Activated CD8-positive, alpha-beta T cell treated with anti-CD3 and anti-CD28 coated beads, Interleukin-2, amount 10 ng/mL, durations not matched to agents 7 days and 5 days (primary cell): ENCODE measurements at regions not wholly inside any gene's neighbourhood (a gene's known extent, or its start where the extent isn't known, plus 50 kb on each side); places are given as distances from the start of the nearest gene placed in this dataset.
"Not testable (repeated sequence)": the region's sequence is repeated elsewhere in the genome, so short reads cannot be mapped to it uniquely, and the experiment has no call there.

ENCODE experiments used
- ATAC-seq: fragments of 150-1000 bp; cut with Tn5 transposase; one replicate; pipeline ENCODE4 v1.10.0; 2021; ENCODE audit warnings: moderate library complexity
- CTCF ChIA-PET: fragments of 350-600 bp; sonication (Branson Sonifier 250); formaldehyde crosslinking; loops from one replicate; lab custom pipeline; 2021; ENCODE audit warnings: antibody characterized with exemption; lab: Charles Lee
- POLR2A ChIA-PET: fragments of 350-600 bp; sonication (Branson Sonifier 250); formaldehyde crosslinking; loops from one replicate; lab custom pipeline; 2021; ENCODE audit warnings: antibody characterized with exemption; lab: Charles Lee
- DNase-seq: peaks from one replicate; pipeline ENCODE4 v3.0.0-alpha.2; 2020
- H3K27ac Mint-ChIP-seq: one replicate; pipeline ENCODE4 v1.8.0; 2021; ENCODE audit warnings: mild to moderate bottlenecking, mixed read lengths
- H3K27me3 Mint-ChIP-seq: one replicate; pipeline ENCODE4 v1.8.0; 2021; ENCODE audit warnings: low read depth, mixed read lengths
- H3K36me3 Mint-ChIP-seq: one replicate; pipeline ENCODE4 v1.8.0; 2021; ENCODE audit warnings: low read depth, mixed read lengths
- H3K4me1 Mint-ChIP-seq: one replicate; pipeline ENCODE4 v1.8.0; 2021; ENCODE audit warnings: low read depth, mixed read lengths
- H3K4me3 Mint-ChIP-seq: one replicate; pipeline ENCODE4 v1.8.0; 2021; ENCODE audit warnings: mild to moderate bottlenecking, mixed read lengths
- H3K9me3 Mint-ChIP-seq: one replicate; pipeline ENCODE4 v1.8.0; 2022; ENCODE audit warnings: mixed read lengths; ENCODE audit not compliant: insufficient read depth

DNA sequence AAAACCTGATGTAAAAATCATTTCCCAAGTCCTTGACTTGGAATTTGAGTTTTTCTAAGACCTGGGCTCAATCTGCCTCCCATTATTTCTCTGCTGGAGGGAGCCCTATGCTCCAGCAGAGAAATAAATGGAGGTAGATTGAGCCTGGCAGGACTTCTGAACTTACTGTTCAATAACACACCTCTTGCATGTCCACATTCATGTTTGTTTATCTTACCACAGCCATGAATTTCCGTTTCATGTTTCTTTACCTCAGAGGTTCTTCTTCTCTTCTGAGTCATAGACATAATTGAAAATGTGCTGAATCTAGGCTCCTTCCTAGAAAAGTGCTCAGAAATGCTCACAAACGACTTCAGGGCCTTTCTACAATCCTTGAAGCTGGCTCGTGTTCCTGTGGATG, 170.8 kb downstream of the PMAIP1 start:
- no peaks in the 10 kb centered on the region for H3K36me3 Mint-ChIP-seq
- no peaks in the 10 kb centered on the region for H3K4me1 Mint-ChIP-seq
- ChIA-PET POLR2A (no interaction called here), CTCF (no interaction called here)
- DNase-seq (no peak), ATAC-seq (no peak)
- no peaks in the 10 kb centered on the region for H3K9me3 Mint-ChIP-seq
- no peak overlapping the region for H3K4me3 Mint-ChIP-seq
- H3K27ac Mint-ChIP-seq = no peak overlapping the region
- H3K27me3 Mint-ChIP-seq = no peaks in the 10 kb centered on the region

DNA sequence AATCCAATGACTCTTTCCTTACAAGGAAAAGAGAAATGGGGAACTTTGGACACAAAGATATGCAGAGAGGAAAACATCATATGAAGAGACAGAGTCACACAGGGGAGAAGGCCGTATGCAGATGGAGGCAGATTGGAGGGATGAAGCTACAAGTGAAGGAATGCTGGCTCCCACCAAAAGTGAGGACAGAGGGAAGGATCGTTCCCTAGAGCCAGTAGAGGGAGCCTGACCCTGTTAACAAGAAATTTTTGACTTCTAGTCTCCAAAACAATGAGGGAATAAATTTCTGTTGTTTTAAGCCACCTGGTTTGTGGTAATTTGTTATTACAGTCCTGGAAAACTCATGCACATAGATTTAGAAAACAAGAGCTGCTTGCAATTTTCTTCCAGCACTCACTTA, 169.3 kb downstream of the PMAIP1 start:
- ChIA-PET CTCF (no interaction called here), POLR2A (interaction anchor here (0.7 kb wide), 1 partner anchor 19 kb away, joined by 4 read pairs; no protein-coding TSS in a partner anchor)
- ATAC-seq (no peak), DNase-seq (no peak)
- Mint-ChIP-seq H3K27ac (no peak overlapping the region), H3K27me3 (no peaks in the 10 kb centered on the region), H3K4me1 (no peaks in the 10 kb centered on the region), H3K9me3 (no peaks in the 10 kb centered on the region), H3K36me3 (no peaks in the 10 kb centered on the region), H3K4me3 (no peak overlapping the region)

DNA sequence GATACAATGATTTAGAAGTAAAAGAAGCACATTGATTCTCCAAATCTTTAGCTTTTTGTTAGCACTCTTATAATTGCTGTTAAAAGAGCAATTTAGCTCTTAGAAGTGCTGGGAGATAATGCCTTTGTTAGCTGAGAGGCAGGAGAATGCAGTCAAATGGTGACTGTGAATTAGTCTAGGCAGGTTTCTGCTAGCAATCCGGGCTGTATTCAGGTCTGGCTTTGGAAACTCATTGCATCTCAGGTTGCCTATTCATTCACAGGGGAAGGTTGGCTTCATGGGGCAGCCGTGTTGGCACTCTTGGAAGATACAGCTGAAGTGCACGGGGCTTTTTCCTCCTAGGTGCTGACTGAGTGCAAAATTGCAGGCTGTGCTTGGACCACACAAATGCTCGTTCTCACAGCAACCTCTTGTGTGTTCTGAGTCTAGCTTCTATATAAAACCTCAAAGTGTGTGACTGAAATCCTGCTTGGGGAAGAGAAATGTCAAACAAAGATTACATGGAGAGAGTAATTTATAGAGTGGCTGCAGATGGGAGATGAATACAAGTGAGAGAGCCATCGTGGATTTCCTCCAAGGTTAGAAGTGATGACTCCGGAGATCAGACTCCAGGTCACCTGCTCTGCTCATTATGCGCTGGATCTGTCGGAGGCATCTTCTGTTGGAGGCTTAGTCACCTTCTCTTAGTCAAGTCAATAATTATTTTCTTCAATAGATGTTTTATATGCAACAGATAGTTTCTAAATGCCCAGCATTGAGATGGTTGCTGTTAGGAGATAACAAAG, 167.8 kb downstream of the PMAIP1 start:
- Mint-ChIP-seq H3K9me3 (no peaks in the 10 kb centered on the region), H3K27ac (no peak overlapping the region), H3K27me3 (no peaks in the 10 kb centered on the region), H3K36me3 (no peaks in the 10 kb centered on the region), H3K4me1 (no peaks in the 10 kb centered on the region), H3K4me3 (no peak overlapping the region)
- no peak for DNase-seq
- CTCF ChIA-PET = no interaction called here
- POLR2A ChIA-PET = interaction anchor here (0.6 kb wide), 2 partner anchors 229 to 713 kb away, joined by 3 read pairs; no protein-coding TSS in a partner anchor
- ATAC-seq = no peak

DNA sequence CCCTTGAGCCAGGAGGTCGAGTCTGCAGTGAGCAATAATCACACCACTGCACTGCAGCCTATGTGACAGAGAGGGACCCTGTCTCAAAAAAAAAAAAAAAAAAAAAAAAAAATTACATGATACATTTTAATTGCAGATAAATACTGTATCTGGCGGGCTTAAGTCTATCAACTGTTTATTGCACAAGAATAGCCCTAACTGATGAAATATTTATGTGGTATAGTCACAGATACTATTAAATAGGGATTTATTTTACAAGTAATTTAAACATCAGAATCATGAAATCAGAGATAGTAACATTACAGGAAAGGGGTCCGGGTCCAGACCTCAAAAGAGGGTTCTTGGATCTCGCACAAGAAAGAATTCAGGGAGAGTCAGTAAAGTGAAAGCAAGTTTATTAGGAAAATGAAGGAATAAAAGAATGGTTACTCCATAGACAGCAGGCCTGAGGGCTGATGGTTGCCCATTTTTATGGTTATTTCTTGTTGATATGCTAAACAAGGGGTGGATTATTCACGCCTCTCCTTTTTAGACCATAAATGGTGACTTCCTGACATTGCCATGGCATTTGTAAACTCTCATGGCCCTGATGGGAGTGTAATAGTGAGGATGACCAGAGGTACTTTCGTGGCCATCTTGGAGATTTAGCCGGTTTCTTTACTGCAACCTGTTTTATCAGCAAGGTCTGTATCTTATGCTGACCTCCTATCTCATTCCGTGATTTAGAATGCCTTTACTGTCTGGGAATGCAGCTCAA, 166.6 kb downstream of the PMAIP1 start:
- Mint-ChIP-seq H3K4me3 (no peak overlapping the region), H3K36me3 (no peaks in the 10 kb centered on the region), H3K27me3 (no peaks in the 10 kb centered on the region), H3K9me3 (no peaks in the 10 kb centered on the region), H3K27ac (no peak overlapping the region), H3K4me1 (no peaks in the 10 kb centered on the region)
- ATAC-seq (no peak), DNase-seq (no peak)
- ChIA-PET POLR2A (interaction anchor here (0.6 kb wide), 1 partner anchor 228 kb away, joined by 3 read pairs; no protein-coding TSS in a partner anchor), CTCF (no interaction called here)

DNA sequence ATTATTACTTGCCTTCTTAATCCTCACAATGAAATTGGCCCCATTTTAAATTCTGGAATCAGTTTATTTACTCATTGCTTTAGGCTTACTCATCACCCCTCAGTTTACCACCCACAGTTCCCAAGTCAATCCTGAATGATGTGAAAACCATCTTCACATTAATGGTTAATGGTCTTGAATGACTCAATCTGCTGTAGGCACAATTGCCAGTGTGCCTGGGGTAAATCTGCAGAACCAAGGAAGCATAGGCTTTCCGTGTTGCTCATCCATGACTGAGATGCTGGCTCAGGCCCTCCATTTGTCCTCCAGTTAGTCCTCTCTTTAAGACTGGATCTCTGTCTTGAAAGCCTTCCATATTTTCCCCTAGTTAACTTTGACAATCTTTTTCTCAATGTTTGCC, 164.5 kb downstream of the PMAIP1 start:
- no peak for DNase-seq
- Mint-ChIP-seq H3K9me3 (no peaks in the 10 kb centered on the region), H3K4me3 (no peak overlapping the region), H3K4me1 (no peaks in the 10 kb centered on the region), H3K27me3 (no peaks in the 10 kb centered on the region), H3K36me3 (no peaks in the 10 kb centered on the region), H3K27ac (no peak overlapping the region)
- no peak for ATAC-seq
- ChIA-PET POLR2A (no interaction called here), CTCF (no interaction called here)

DNA sequence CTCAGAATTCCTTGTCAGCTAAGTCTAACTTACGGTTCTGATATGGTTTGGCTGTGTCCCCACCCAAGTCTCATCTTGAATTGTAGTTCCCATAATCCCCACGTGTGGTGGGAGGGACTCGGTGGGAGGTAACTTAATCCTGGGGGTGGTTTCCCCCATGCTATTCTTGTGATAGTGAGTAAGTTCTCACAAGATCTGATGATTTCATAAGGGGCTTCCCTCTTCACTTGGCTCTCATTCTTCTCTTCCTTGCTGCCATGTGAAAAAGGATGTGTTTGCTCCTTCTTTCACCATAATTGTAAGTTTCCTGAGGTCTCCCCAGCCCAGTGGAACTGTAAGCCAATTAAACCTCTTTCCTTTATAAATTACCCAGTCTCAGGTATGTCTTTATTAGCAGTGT, 163.0 kb downstream of the PMAIP1 start:
- DNase-seq, H3K9me3 Mint-ChIP-seq, CTCF ChIA-PET, H3K4me1 Mint-ChIP-seq, H3K4me3 Mint-ChIP-seq, H3K36me3 Mint-ChIP-seq, ATAC-seq, H3K27ac Mint-ChIP-seq, POLR2A ChIA-PET, H3K27me3 Mint-ChIP-seq: not testable (repeated sequence)

DNA sequence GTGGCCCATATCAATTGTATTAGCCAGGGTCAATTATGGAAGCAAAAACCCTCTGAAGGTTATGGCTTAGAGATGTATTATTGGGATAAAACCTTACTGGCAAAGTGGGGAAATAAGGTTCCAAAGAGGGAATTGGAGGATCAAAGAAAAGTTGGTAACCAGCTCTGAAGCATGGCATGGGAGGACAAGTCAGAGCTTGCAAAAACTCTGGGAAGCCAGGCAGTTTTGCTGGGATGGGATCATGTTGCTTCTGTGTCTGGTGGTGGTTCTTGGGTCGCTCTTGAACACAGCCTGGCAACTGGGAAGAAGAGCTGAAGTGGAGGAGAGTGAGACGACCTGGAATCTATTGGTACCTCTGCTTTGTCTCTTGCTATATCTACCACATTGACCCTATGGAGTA, 162.6 kb downstream of the PMAIP1 start:
- POLR2A ChIA-PET = no interaction called here
- CTCF ChIA-PET = no interaction called here
- DNase-seq (no peak), ATAC-seq (no peak)
- H3K27ac Mint-ChIP-seq = no peak overlapping the region
- H3K36me3 Mint-ChIP-seq = no peaks in the 10 kb centered on the region
- H3K27me3 Mint-ChIP-seq = no peaks in the 10 kb centered on the region
- no peak overlapping the region for H3K4me3 Mint-ChIP-seq
- H3K9me3 Mint-ChIP-seq = no peaks in the 10 kb centered on the region
- no peaks in the 10 kb centered on the region for H3K4me1 Mint-ChIP-seq

DNA sequence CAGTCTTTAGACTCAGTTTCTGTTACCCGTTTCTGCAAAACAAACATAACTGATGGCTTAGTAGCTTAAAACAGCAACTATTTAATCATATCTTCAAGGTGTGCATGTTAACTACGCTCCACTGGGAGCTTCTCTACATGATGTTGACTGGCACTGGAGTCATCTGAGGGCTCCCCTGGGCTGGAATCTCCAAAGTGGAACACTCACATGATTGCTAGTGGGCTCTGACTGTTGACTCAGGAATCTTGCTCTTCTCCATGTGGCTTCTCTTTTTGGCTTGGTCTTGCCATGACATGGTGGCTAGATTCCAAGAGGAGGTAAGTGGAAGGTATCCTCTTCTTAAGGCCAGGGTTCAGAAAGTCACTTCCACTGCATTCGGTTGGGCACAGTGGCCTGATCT, 160.8 kb downstream of the PMAIP1 start:
- Mint-ChIP-seq H3K27me3 (no peaks in the 10 kb centered on the region), H3K4me1 (no peaks in the 10 kb centered on the region), H3K9me3 (no peaks in the 10 kb centered on the region), H3K27ac (no peak overlapping the region), H3K36me3 (no peaks in the 10 kb centered on the region), H3K4me3 (no peak overlapping the region)
- ChIA-PET POLR2A (no interaction called here), CTCF (no interaction called here)
- DNase-seq (no peak), ATAC-seq (no peak)

DNA sequence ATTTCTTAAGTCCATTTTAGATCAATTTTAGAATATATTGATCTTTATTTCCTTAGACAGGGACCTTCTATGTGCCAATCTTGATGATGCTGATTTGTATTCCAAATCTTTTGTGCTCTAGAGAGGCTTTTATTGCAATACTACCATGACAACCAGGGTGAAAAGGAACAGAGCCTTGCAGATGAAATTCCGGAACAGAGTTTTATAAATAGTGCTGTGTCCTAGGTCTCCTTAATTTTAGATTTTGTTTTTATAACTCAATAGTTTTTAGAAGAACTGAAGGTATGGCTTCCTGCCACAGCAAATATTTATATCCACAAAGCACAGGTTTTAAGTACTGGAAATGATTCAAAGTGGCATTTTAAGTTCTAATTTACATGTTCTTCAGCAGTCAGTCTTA, 160.2 kb downstream of the PMAIP1 start:
- Mint-ChIP-seq H3K4me3 (no peak overlapping the region), H3K27me3 (no peaks in the 10 kb centered on the region), H3K9me3 (no peaks in the 10 kb centered on the region), H3K36me3 (no peaks in the 10 kb centered on the region), H3K4me1 (no peaks in the 10 kb centered on the region), H3K27ac (no peak overlapping the region)
- DNase-seq (no peak), ATAC-seq (no peak)
- POLR2A ChIA-PET = no interaction called here
- CTCF ChIA-PET = no interaction called here

DNA sequence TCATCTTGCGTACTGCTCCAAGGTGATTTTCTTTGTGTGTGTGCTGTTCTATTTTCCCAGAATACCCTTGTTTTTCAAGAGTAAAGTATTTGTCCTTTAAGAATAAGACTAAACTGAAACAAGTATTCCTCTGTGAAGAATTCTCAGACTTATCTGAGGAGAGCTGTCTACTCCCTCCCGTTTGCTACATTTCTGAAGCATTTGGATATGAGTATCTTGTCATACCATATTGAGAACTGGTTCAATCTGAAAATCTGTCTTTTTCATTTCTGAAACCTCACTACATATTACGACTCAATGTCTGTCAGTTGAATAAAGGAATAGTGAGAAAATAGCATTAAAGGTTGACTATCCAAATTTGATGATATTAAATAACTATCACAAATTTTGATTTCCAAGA, 159.4 kb downstream of the PMAIP1 start:
- Mint-ChIP-seq H3K9me3 (no peaks in the 10 kb centered on the region), H3K4me3 (no peak overlapping the region), H3K4me1 (no peaks in the 10 kb centered on the region), H3K36me3 (no peaks in the 10 kb centered on the region), H3K27me3 (no peaks in the 10 kb centered on the region), H3K27ac (no peak overlapping the region)
- no peak for ATAC-seq
- ChIA-PET CTCF (no interaction called here), POLR2A (no interaction called here)
- DNase-seq = no peak

DNA sequence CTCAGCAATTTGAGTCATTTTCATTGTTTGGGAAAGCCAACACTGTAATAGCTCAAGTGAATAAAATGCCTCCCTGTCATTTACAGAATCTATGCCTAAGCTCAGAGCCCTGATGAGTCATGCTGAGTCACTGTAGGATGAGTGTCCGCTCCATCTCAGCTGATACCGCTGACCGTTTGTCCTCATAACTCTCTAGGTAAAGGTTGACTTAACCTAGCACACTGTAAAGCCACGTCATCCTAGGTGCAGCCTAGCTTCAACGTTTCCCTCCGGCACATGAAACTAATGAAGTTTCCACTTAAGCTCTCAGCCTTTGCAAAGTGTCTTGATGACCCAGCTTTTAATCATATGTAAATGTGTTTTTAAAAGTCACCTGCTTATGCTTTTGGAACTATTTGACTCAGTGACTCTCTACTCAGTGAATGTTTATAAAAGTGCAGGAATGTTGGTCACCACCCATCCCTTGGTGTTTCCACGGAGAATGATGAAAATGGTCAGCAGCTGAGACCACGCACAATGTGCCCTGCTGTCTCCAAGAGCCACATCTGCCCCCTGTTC, 154.0 kb downstream of the PMAIP1 start:
- ATAC-seq = no peak
- Mint-ChIP-seq H3K36me3 (no peaks in the 10 kb centered on the region), H3K4me1 (no peaks in the 10 kb centered on the region), H3K27ac (no peak overlapping the region), H3K9me3 (no peaks in the 10 kb centered on the region), H3K4me3 (no peak overlapping the region), H3K27me3 (no peaks in the 10 kb centered on the region)
- CTCF ChIA-PET = no interaction called here
- POLR2A ChIA-PET = no interaction called here
- no peak for DNase-seq

DNA sequence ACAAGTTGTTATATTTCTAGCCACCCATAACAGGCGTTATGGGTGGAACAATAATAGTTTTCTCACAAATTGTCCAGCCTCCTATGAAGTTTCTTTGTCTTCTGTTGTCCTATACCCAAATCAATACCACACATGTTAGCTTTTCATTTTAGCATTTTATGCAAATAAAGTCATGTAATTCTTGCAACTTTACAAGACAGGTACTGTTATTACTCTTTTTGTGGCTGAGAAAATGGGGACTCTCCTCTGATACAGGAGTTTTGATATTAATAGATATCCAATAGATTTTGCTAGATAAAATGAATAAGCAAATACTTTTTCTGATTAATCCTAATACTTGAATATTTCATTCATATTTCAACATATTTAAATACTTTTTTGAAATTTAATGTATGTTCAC, 151.0 kb downstream of the PMAIP1 start:
- H3K4me1 Mint-ChIP-seq = no peaks in the 10 kb centered on the region
- H3K4me3 Mint-ChIP-seq = no peak overlapping the region
- H3K9me3 Mint-ChIP-seq = no peaks in the 10 kb centered on the region
- H3K27ac Mint-ChIP-seq = no peak overlapping the region
- DNase-seq (no peak), ATAC-seq (no peak)
- ChIA-PET CTCF (no interaction called here), POLR2A (no interaction called here)
- H3K36me3 Mint-ChIP-seq = no peaks in the 10 kb centered on the region
- no peaks in the 10 kb centered on the region for H3K27me3 Mint-ChIP-seq
